K562 (cell line): ENCODE measurements at regions not wholly inside any gene's neighbourhood (a gene's known extent, or its start where the extent isn't known, plus 50 kb on each side); places are given as distances from the start of the nearest gene placed in this dataset.

ENCODE experiments used
- ATAC-seq: fragments of 200-7000 bp; cut with Tn5 transposase; 3 replicates; pipeline ENCODE4 v1.9.1; 2020; ENCODE audit warnings: moderate library complexity
- BruUV-seq: library from RNA; stranded (reverse); fragments of 400-500 nt; replicated peaks from 2 replicates; lab custom pipeline; 2021; lab: Mats Ljungman, UMichigan
- CTCF ChIA-PET: fragments of 300-600 bp; formaldehyde crosslinking; extraction: SDS; loops from one replicate; lab custom pipeline; 2021; ENCODE audit warnings: low intra/inter-chr PET ratio; lab: Yijun Ruan, JAX
- POLR2A ChIA-PET: fragments of 300-600, 350-650 bp; sonication (Branson Sonifier 250); formaldehyde crosslinking; extraction: SDS; loops from one replicate; lab custom pipeline; 2021; ENCODE audit warnings: antibody characterized with exemption, inconsistent platforms; lab: Yijun Ruan, JAX
- DNase-seq, 4 experiments: peaks; one replicate each; pipeline versions ENCODE4 v3.0.0 to v3.0.0-alpha.2; 2011 to 2018; ENCODE audit warnings: low spot score in 3 of 4, mixed read lengths in 3 of 4; ENCODE audit errors: extremely low read depth in 1 of 4
- FAIRE-seq: peaks from 2 replicates; lab custom pipeline; 2011; peaks lifted over from hg19 to GRCh38; lab: Jason Lieb, UNC
- H2AFZ ChIP-seq: 2 replicates; pipeline ENCODE4 v1.6.0; 2011; ENCODE audit warnings: low read depth, low read length, control low read depth, inconsistent platforms
- H3K27ac ChIP-seq: fragments of 200-600 bp; 3 replicates; pipeline ENCODE4 v1.8.0; 2011; ENCODE audit warnings: low read depth, mild to moderate bottlenecking, control low read depth, inconsistent platforms, low read length, moderate library complexity, mixed read lengths; ENCODE audit errors: extremely low read depth
- H3K27me3 ChIP-seq, 2 experiments: fragments of 300-600 bp in 1 of 2; 2 replicates in 1 of 2; 3 replicates in 1 of 2; pipeline versions ENCODE4 v1.6.0 to v1.8.0; 2011; ENCODE audit warnings: inconsistent platforms in 2 of 2, low read length in 2 of 2, mild to moderate bottlenecking in 1 of 2, mixed read lengths in 1 of 2, moderate library complexity in 1 of 2; ENCODE audit not compliant: control insufficient read depth in 2 of 2, insufficient read depth in 2 of 2
- H3K36me3 ChIP-seq: fragments of 300-600 bp; 3 replicates; pipeline ENCODE4 v1.8.0; 2011; ENCODE audit warnings: mild to moderate bottlenecking, low read length, inconsistent platforms; ENCODE audit not compliant: control insufficient read depth, insufficient read depth
- H3K4me1 ChIP-seq, 2 experiments: fragments of 200-600 bp in 1 of 2; replicated peaks in 1 of 2; 2 replicates in 1 of 2; 3 replicates in 1 of 2; pipeline versions ENCODE4 v1.5.1 to v1.8.0; 2011; ENCODE audit warnings: inconsistent platforms in 2 of 2, low read length in 2 of 2, mild to moderate bottlenecking in 1 of 2, mixed read lengths in 1 of 2, moderate library complexity in 1 of 2; ENCODE audit not compliant: control insufficient read depth in 2 of 2, insufficient read depth in 2 of 2
- H3K4me2 ChIP-seq: 2 replicates; pipeline ENCODE4 v1.6.1; 2011; ENCODE audit warnings: low read length, control low read depth, inconsistent platforms, mixed read lengths; ENCODE audit not compliant: insufficient read depth
- H3K4me3 ChIP-seq: fragments of 200-600 bp; sonication (generic), shearing (Covaris generic); 2 replicates; pipeline ENCODE4 v1.5.1; 2016; ENCODE audit warnings: control low read depth, inconsistent platforms
- H3K79me2 ChIP-seq: fragments of 200-600 bp; 3 replicates; pipeline ENCODE4 v1.8.0; 2011; ENCODE audit warnings: low read length, inconsistent platforms; ENCODE audit not compliant: control insufficient read depth, insufficient read depth
- H3K9ac ChIP-seq, 2 experiments: 2 replicates each; pipeline versions ENCODE4 v1.6.0 to v1.6.1; 2011; ENCODE audit warnings: low read depth in 2 of 2, low read length in 2 of 2, control low read depth in 1 of 2, inconsistent platforms in 1 of 2, mild to moderate bottlenecking in 1 of 2, mixed read lengths in 1 of 2; ENCODE audit not compliant: insufficient read depth in 1 of 2
- H3K9me1 ChIP-seq: one replicate; pipeline ENCODE4 v1.6.0; 2011; ENCODE audit warnings: inconsistent platforms, mild to moderate bottlenecking, low read length, moderate library complexity; ENCODE audit not compliant: control insufficient read depth, insufficient read depth
- H3K9me3 ChIP-seq: replicated peaks from 2 replicates; pipeline ENCODE4 v1.5.1; 2011; ENCODE audit warnings: low read depth, low read length, inconsistent platforms; ENCODE audit not compliant: control insufficient read depth, insufficient read depth
- H4K20me1 ChIP-seq: replicated peaks from 2 replicates; pipeline ENCODE4 v1.6.1; 2011; ENCODE audit warnings: low read length, inconsistent platforms, mixed read lengths; ENCODE audit not compliant: control insufficient read depth, insufficient read depth
- ARHGAP35 ChIP-seq: fragments of 450-650 bp; IDR thresholded peaks from 2 replicates; pipeline ENCODE4 v1.6.1; 2018; ENCODE audit not compliant: partially characterized antibody
- ATF1 ChIP-seq, 2 experiments: fragments of 450-650 bp in 1 of 2; IDR thresholded peaks; 2 replicates each; pipeline ENCODE4 v1.6.1; 2016; ENCODE audit warnings: missing compliant biosample characterization in 1 of 2, missing genetic modification characterization in 1 of 2
- CHD7 ChIP-seq: fragments of 200-600 bp; sonication (generic); IDR thresholded peaks from one replicate; pipeline ENCODE4 v1.6.1; 2012; ENCODE audit warnings: mild to moderate bottlenecking, low read depth, low read length, inconsistent platforms
- FOSL1 ChIP-seq: fragments of 200-800 bp; sonication (Bioruptor generic); conservative IDR thresholded peaks from 2 replicates; pipeline ENCODE4 v1.6.1; 2016; ENCODE audit warnings: missing genetic modification characterization, missing compliant biosample characterization
- IRF1 ChIP-seq: sonication (generic); formaldehyde crosslinking; IDR thresholded peaks from 2 replicates; pipeline ENCODE4 v1.8.0; 2022; ENCODE audit warnings: missing genetic modification reagents, mild to moderate bottlenecking, borderline replicate concordance
- LARP7 ChIP-seq: fragments of 450-650 bp; IDR thresholded peaks from 2 replicates; pipeline ENCODE4 v1.6.1; 2016
- LCOR ChIP-seq: sonication (generic); formaldehyde crosslinking; IDR thresholded peaks from 2 replicates; pipeline ENCODE4 v1.8.0; 2022; ENCODE audit warnings: mild to moderate bottlenecking, missing genetic modification reagents
- TGIF2 ChIP-seq: sonication (generic); formaldehyde crosslinking; IDR thresholded peaks from 2 replicates; pipeline ENCODE4 v1.8.1; 2022; ENCODE audit warnings: mild to moderate bottlenecking, missing genetic modification reagents, moderate library complexity
- ZNF444 ChIP-seq: fragments of 250-450 bp; sonication (Bioruptor Pico); IDR thresholded peaks from 2 replicates; pipeline ENCODE4 v1.4.0; 2020; ENCODE audit warnings: mild to moderate bottlenecking, moderate library complexity
- ZNF707 ChIP-seq: fragments of 250-450 bp; sonication (Bioruptor Pico); conservative IDR thresholded peaks from 2 replicates; pipeline ENCODE4 v1.8.0; 2022; ENCODE audit warnings: inconsistent platforms, mild to moderate bottlenecking, moderate library complexity
- WGBS: fragments of 100-300 bp; shearing (Covaris generic); methylation state at CpG from one replicate; pipeline ENCODE4 v1.1.6; 2016; ENCODE audit warnings: low coverage, mixed read lengths; ENCODE audit not compliant: insufficient coverage; ENCODE audit errors: missing lambda C conversion rate; 5-methylcytosine and 5-hydroxymethylcytosine counted together
- in situ Hi-C: fragments of 300-500 bp; cut with MboI; formaldehyde crosslinking; loops from 4 replicates; pipeline ENCODE4 v1.15.0; 2018; ENCODE audit warnings: inconsistent platforms, mixed read lengths
- intact Hi-C: fragments of 100-400 bp; cut with micrococcal nuclease; formaldehyde crosslinking; loops from 2 replicates; pipeline ENCODE4 v1.14.2; 2022

- H3K9ac ChIP-seq: no peak overlapping the region
- H3K4me1 ChIP-seq: no peaks in the 10 kb centered on the region
- no peak for TF ChIP-seq FOSL1 (tag)
- TF ChIP-seq ATF1 (CRISPR knock-in tag; IDR thresholded peaks at IDR 0.05): no peak
- no peak for TF ChIP-seq ATF1 (tag; IDR thresholded peaks at IDR 0.05)
- TF ChIP-seq LCOR (CRISPR knock-in tag): no peak
- TF ChIP-seq CHD7: no peak
- no peak for TF ChIP-seq ARHGAP35
- TF ChIP-seq TGIF2 (CRISPR knock-in tag): no peak
- no peak for TF ChIP-seq LARP7
- no peak for TF ChIP-seq ZNF707 (CRISPR knock-in tag)
- no peak for TF ChIP-seq ZNF444 (CRISPR knock-in tag)
- TF ChIP-seq IRF1: no peak
These were observed 393.0 kb downstream of the FSCB start for GRCh38 chr14:44113769-44114730.

More at GRCh38 chr14:44113769-44114730, 393.0 kb downstream of the FSCB start:
- POLR2A ChIA-PET: no interaction called here
- no peaks in the 10 kb centered on the region for H3K9me3 ChIP-seq
- no peak overlapping the region for H3K4me2 ChIP-seq
- H2AFZ ChIP-seq: no peak overlapping the region
- in situ Hi-C loops (no loop called here), intact Hi-C loops (no loop called here)
- H3K4me3 ChIP-seq: no peak overlapping the region
- CTCF ChIA-PET: no interaction called here
- 0% methylated on average over 6 of the region's 7 CpGs for WGBS
- no peaks in the 10 kb centered on the region for H3K27me3 ChIP-seq
- BruUV-seq: no TSS peak
- no peaks in the 10 kb centered on the region for H3K79me2 ChIP-seq
- no peak for FAIRE-seq
- H3K9me1 ChIP-seq: no peaks in the 10 kb centered on the region
- H3K27ac ChIP-seq: no peak overlapping the region
- no peak for DNase-seq
- H4K20me1 ChIP-seq: no peaks in the 10 kb centered on the region
- no peaks in the 10 kb centered on the region for H3K36me3 ChIP-seq
- no peak for ATAC-seq
